ENCODE measurements at regions not wholly inside any gene's neighbourhood (a gene's known extent, or its start where the extent isn't known, plus 50 kb on each side); places are given as distances from the start of the nearest gene placed in this dataset.

DNA sequence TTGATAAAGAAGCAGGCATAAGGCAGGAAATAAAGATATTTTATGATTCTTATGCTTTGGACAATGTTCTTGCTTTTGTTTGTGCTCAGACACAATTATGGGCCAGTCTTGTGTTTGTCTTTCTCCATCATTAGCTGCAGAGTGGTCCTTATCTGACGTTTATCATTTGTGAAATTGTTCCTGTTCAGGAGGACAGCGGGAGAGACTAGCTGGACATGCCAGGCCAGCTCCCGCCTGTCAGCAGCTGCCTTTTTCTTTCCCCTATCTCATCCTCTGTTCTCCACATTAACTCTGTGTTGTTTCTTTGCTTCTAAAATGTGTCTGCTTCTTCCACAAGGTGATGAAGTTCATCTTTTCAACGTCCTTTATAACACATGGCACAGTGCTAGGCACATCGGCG, 333.5 kb downstream of the NPIPA8 start:
- H3K36me3 ChIP-seq, result no peaks in the 10 kb centered on the region
- DNase-seq (no peak), ATAC-seq (no peak)
- no peak for TF ChIP-seq POLR2A (IDR thresholded peaks at IDR 0.05)
- TF ChIP-seq, protein P1, sequence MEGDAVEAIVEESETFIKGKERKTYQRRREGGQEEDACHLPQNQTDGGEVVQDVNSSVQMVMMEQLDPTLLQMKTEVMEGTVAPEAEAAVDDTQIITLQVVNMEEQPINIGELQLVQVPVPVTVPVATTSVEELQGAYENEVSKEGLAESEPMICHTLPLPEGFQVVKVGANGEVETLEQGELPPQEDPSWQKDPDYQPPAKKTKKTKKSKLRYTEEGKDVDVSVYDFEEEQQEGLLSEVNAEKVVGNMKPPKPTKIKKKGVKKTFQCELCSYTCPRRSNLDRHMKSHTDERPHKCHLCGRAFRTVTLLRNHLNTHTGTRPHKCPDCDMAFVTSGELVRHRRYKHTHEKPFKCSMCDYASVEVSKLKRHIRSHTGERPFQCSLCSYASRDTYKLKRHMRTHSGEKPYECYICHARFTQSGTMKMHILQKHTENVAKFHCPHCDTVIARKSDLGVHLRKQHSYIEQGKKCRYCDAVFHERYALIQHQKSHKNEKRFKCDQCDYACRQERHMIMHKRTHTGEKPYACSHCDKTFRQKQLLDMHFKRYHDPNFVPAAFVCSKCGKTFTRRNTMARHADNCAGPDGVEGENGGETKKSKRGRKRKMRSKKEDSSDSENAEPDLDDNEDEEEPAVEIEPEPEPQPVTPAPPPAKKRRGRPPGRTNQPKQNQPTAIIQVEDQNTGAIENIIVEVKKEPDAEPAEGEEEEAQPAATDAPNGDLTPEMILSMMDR (IDR thresholded peaks at IDR 0.05 in 4 of 5, conservative IDR thresholded peaks at IDR 0.05 in 1 of 5), result no peak
- H3K4me3 ChIP-seq, result no peak overlapping the region
- in situ Hi-C loops (cut with MboI; ENCODE audit: low sequenced_read_pairs in 4 of 4), result no loop called here
- intact Hi-C loops (cut with DNase I; ENCODE audit: low total_unique reads), result no loop called here
- no peaks in the 10 kb centered on the region for H3K27me3 ChIP-seq
- H3K4me1 ChIP-seq, result no peaks in the 10 kb centered on the region
- H3K9me3 ChIP-seq, result no peaks in the 10 kb centered on the region
- no peak overlapping the region for H3K27ac ChIP-seq

DNA sequence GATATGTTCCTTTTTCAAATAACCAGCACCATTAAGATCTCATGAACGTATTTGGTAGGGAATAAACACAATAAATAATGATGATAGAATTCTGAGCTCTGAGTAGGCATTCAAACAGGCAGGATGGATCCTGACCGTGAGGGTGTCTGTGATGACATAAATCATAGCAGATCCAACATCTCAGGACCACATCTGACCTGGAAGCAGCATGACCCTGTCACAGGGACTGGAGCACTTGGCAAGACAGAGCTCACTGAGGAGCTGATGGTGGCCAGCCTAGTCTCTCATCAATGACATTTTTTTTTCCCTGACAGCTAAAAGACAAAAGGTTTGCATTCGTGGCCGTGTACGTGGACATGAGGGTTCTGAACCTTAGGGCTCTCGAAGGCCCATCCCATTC, 337.5 kb downstream of the NPIPA8 start:
- TF ChIP-seq, protein P1 (IDR thresholded peaks at IDR 0.05 in 4 of 5, conservative IDR thresholded peaks at IDR 0.05 in 1 of 5), result no peak
- no peak for TF ChIP-seq POLR2A (IDR thresholded peaks at IDR 0.05)
- intact Hi-C loops (cut with DNase I; ENCODE audit: low total_unique reads), result no loop called here
- in situ Hi-C loops (cut with MboI; ENCODE audit: low sequenced_read_pairs in 4 of 4), result no loop called here

DNA sequence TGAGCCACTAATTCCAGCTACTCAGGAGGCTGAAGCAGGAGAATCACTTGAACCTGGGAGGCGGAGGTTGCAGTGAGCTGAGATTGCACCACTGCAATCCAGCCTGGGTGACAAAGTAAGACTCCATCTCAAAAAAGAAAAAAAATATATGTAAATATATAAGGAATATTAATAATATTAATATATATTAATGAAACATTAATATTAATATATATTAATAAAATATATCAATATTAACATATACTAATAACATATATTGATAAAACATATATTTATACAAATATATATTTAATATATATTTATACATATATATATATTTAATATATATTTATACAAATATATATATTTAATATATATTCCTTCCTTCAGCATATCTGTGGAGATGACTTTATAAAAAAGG, 338.0 kb downstream of the NPIPA8 start:
- Histone ChIP-seq H3K36me3 (no peaks in the 10 kb centered on the region), H3K4me1 (no peaks in the 10 kb centered on the region), H3K9me3 (no peaks in the 10 kb centered on the region), H3K4me3 (no peak overlapping the region), H3K27me3 (no peaks in the 10 kb centered on the region), H3K27ac (no peak overlapping the region)
- intact Hi-C loops (cut with DNase I; ENCODE audit: low total_unique reads) (no loop called here), in situ Hi-C loops (cut with MboI; ENCODE audit: low sequenced_read_pairs in 4 of 4) (no loop called here)
- DNase-seq (no peak), ATAC-seq (no peak)
- TF ChIP-seq POLR2A (IDR thresholded peaks at IDR 0.05), result no peak
- TF ChIP-seq, protein P1 (IDR thresholded peaks at IDR 0.05 in 4 of 5, conservative IDR thresholded peaks at IDR 0.05 in 1 of 5), result no peak

More for the DNA sequence above, 337.5 kb downstream of the NPIPA8 start:
- H3K27me3 ChIP-seq, result no peaks in the 10 kb centered on the region
- no peaks in the 10 kb centered on the region for H3K9me3 ChIP-seq
- ATAC-seq, result no peak
- H3K4me1 ChIP-seq, result no peaks in the 10 kb centered on the region
- H3K27ac ChIP-seq, result no peak overlapping the region
- DNase-seq, result no peak
- H3K4me3 ChIP-seq, result no peak overlapping the region
- no peaks in the 10 kb centered on the region for H3K36me3 ChIP-seq

DNA sequence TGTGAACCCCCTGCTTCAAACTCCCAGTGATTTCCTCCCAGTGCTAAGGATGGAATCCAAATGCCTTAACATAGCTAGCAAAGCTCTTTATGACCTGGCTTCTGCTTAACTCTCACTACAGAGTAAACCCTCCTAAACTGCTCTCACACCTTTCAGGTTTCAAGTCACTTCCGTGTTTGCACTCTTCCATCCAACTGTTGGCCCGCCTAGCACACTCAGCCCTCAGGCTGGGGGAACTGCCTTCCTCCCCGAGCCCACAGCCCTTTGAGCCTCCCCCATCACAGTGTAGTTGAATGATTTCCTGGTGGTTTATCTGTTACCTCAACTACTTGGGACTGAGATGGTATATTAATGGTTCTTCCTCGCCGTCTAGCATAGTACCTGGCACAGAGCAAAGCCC, 342.5 kb downstream of the NPIPA8 start:
- no peaks in the 10 kb centered on the region for H3K9me3 ChIP-seq
- no peak overlapping the region for H3K4me3 ChIP-seq
- TF ChIP-seq, protein P1 (IDR thresholded peaks at IDR 0.05 in 4 of 5, conservative IDR thresholded peaks at IDR 0.05 in 1 of 5), result no peak
- no peak for TF ChIP-seq POLR2A (IDR thresholded peaks at IDR 0.05)
- H3K27ac ChIP-seq, result no peak overlapping the region
- intact Hi-C loops (cut with DNase I; ENCODE audit: low total_unique reads) (no loop called here), in situ Hi-C loops (cut with MboI; ENCODE audit: low sequenced_read_pairs in 4 of 4) (no loop called here)
- ATAC-seq, result no peak
- H3K27me3 ChIP-seq, result peaks cover 0 to 4% (median 0%) of the 10 kb centered on the region in 3 donors
- H3K36me3 ChIP-seq, result no peaks in the 10 kb centered on the region
- H3K4me1 ChIP-seq, result no peaks in the 10 kb centered on the region
- no peak for DNase-seq

GRCh38 chr16:17992416-17992815, 344.1 kb downstream of the NPIPA8 start:
- TF ChIP-seq, protein P1 (IDR thresholded peaks at IDR 0.05 in 4 of 5, conservative IDR thresholded peaks at IDR 0.05 in 1 of 5), result no peak
- no peak for TF ChIP-seq POLR2A (IDR thresholded peaks at IDR 0.05)
- DNase-seq (no peak), ATAC-seq (no peak)
- Histone ChIP-seq H3K27ac (no peak overlapping the region), H3K9me3 (no peaks in the 10 kb centered on the region), H3K36me3 (no peaks in the 10 kb centered on the region), H3K4me1 (no peaks in the 10 kb centered on the region), H3K4me3 (no peak overlapping the region), H3K27me3 (peaks cover 0 to 4% (median 0%) of the 10 kb centered on the region in 3 donors)
- intact Hi-C loops (cut with DNase I; ENCODE audit: low total_unique reads), result no loop called here
- in situ Hi-C loops (cut with MboI; ENCODE audit: low sequenced_read_pairs in 4 of 4), result no loop called here
